ENCODE measurements at regions not wholly inside any gene's neighbourhood (a gene's known extent, or its start where the extent isn't known, plus 50 kb on each side); places are given as distances from the start of the nearest gene placed in this dataset.

- no peaks in the 10 kb centered on the region for H3K36me3 Mint-ChIP-seq (ENCODE audit: unreplicated experiment)
- DNase-seq = no peak
- no peaks in the 10 kb centered on the region for H3K4me1 Mint-ChIP-seq (ENCODE audit: low read depth, unreplicated experiment)
- no peak overlapping the region for H3K4me3 Mint-ChIP-seq (ENCODE audit: unreplicated experiment)
- no peaks in the 10 kb centered on the region for H3K27me3 Mint-ChIP-seq (ENCODE audit: unreplicated experiment)
- no peak overlapping the region for H3K27ac Mint-ChIP-seq (ENCODE audit: unreplicated experiment)
- TF ChIP-seq, protein P1, sequence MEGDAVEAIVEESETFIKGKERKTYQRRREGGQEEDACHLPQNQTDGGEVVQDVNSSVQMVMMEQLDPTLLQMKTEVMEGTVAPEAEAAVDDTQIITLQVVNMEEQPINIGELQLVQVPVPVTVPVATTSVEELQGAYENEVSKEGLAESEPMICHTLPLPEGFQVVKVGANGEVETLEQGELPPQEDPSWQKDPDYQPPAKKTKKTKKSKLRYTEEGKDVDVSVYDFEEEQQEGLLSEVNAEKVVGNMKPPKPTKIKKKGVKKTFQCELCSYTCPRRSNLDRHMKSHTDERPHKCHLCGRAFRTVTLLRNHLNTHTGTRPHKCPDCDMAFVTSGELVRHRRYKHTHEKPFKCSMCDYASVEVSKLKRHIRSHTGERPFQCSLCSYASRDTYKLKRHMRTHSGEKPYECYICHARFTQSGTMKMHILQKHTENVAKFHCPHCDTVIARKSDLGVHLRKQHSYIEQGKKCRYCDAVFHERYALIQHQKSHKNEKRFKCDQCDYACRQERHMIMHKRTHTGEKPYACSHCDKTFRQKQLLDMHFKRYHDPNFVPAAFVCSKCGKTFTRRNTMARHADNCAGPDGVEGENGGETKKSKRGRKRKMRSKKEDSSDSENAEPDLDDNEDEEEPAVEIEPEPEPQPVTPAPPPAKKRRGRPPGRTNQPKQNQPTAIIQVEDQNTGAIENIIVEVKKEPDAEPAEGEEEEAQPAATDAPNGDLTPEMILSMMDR (IDR thresholded peaks at IDR 0.05; ENCODE audit: partially characterized antibody, unreplicated experiment) = no peak
- peaks cover 6% of the 10 kb centered on the region for H3K9me3 Mint-ChIP-seq (ENCODE audit: unreplicated experiment)
Measured at GRCh38 chr7:155198901-155199845, 98.5 kb upstream of the INSIG1 start.

GRCh38 chr7:155201325-155202087 is 96.2 kb upstream of the INSIG1 start:
- H3K27ac Mint-ChIP-seq (ENCODE audit: unreplicated experiment) = no peak overlapping the region
- peaks cover 9% of the 10 kb centered on the region for H3K9me3 Mint-ChIP-seq (ENCODE audit: unreplicated experiment)
- DNase-seq = no peak
- H3K4me1 Mint-ChIP-seq (ENCODE audit: low read depth, unreplicated experiment) = peaks cover 9% of the 10 kb centered on the region
- no peaks in the 10 kb centered on the region for H3K36me3 Mint-ChIP-seq (ENCODE audit: unreplicated experiment)
- no peak overlapping the region for H3K4me3 Mint-ChIP-seq (ENCODE audit: unreplicated experiment)
- no peaks in the 10 kb centered on the region for H3K27me3 Mint-ChIP-seq (ENCODE audit: unreplicated experiment)
- TF ChIP-seq, protein P1 (IDR thresholded peaks at IDR 0.05; ENCODE audit: partially characterized antibody, unreplicated experiment) = no peak

- no peak for DNase-seq
- no peaks in the 10 kb centered on the region for H3K36me3 Mint-ChIP-seq (ENCODE audit: unreplicated experiment)
- H3K27ac Mint-ChIP-seq (ENCODE audit: unreplicated experiment) = no peak overlapping the region
- no peak overlapping the region for H3K4me3 Mint-ChIP-seq (ENCODE audit: unreplicated experiment)
- TF ChIP-seq, protein P1 (IDR thresholded peaks at IDR 0.05; ENCODE audit: partially characterized antibody, unreplicated experiment) = no peak
- peaks cover under 1% of the 10 kb centered on the region for H3K27me3 Mint-ChIP-seq (ENCODE audit: unreplicated experiment)
- peaks cover 11% of the 10 kb centered on the region for H3K4me1 Mint-ChIP-seq (ENCODE audit: low read depth, unreplicated experiment)
- H3K9me3 Mint-ChIP-seq (ENCODE audit: unreplicated experiment) = peaks cover 9% of the 10 kb centered on the region
Measured at GRCh38 chr7:155202106-155202871, 95.4 kb upstream of the INSIG1 start.

- Mint-ChIP-seq H3K4me1 (ENCODE audit: low read depth, unreplicated experiment) (peaks cover 11% of the 10 kb centered on the region), H3K36me3 (ENCODE audit: unreplicated experiment) (no peaks in the 10 kb centered on the region), H3K27ac (ENCODE audit: unreplicated experiment) (no peak overlapping the region), H3K4me3 (ENCODE audit: unreplicated experiment) (no peak overlapping the region), H3K9me3 (ENCODE audit: unreplicated experiment) (peaks cover 9% of the 10 kb centered on the region), H3K27me3 (ENCODE audit: unreplicated experiment) (peaks cover 3% of the 10 kb centered on the region)
- DNase-seq = no peak
- TF ChIP-seq, protein P1 (IDR thresholded peaks at IDR 0.05; ENCODE audit: partially characterized antibody, unreplicated experiment) = no peak
Measured at GRCh38 chr7:155203059-155203881, 94.4 kb upstream of the INSIG1 start.
